GM23248 (cell line): ENCODE measurements at regions not wholly inside any gene's neighbourhood (a gene's known extent, or its start where the extent isn't known, plus 50 kb on each side); places are given as distances from the start of the nearest gene placed in this dataset.

Experiments used
- EZH2 ChIP-seq: fragments of 200-600 bp; sonication (generic); IDR thresholded peaks from 2 replicates; pipeline ENCODE4 v1.6.1; 2018; ENCODE audit warnings: antibody characterized with exemption, mild to moderate bottlenecking; ENCODE audit not compliant: insufficient read depth, poor library complexity, severe bottlenecking
- EZH2phosphoT487 ChIP-seq: fragments of 200-600 bp; sonication (generic); IDR thresholded peaks from 2 replicates; pipeline ENCODE4 v1.6.1; 2018; ENCODE audit warnings: antibody characterized with exemption, moderate library complexity, mild to moderate bottlenecking, low read depth; ENCODE audit not compliant: insufficient read depth

DNA sequence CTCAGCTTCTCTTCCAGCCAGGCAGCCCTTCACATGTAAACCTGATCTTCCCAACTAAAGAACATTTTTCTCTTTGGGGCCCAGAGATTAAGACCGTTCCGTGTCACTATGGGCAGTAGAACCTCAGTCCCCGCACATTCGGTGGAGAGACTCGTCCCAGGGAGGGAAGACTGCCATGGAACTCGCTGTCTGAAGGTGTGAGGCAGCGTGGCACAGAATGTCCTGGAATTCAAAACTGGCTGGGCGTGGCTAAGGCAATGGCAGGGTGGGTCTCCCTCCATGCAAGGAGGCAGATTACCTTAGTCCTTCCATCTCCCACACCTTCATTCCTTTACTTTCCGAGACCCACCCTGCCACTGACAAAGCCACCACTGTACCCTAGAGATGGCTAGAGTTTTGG is 57.4 kb upstream of the ZNF354A start:
- no peak for TF ChIP-seq EZH2
- TF ChIP-seq EZH2phosphoT487 = no peak
